ENCODE measurements at regions not wholly inside any gene's neighbourhood (a gene's known extent, or its start where the extent isn't known, plus 50 kb on each side); places are given as distances from the start of the nearest gene placed in this dataset.

DNA sequence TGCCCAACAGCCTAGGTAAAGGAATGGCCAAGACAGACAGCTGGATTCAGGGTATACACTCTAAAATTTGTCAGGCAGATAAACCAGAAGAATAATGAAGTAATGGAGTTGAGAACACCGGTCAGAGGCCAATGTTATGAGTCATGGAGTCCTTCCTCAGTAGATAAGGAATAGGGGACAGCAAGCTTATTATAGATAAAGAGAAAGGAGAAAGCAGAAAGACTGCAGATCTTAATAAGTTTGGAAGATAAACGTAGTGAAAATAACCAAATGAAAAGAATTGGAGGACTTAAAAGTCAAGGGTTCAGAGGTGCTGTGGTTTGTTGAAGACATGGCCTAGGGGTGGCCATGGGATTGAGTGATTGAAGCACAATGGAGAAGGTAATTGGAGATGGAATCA, 63.5 kb upstream of the NFE2L2 start:
- TF ChIP-seq POLR2AphosphoS5 (IDR thresholded peaks at IDR 0.05; ENCODE audit: low read length) (no peak), ATF7 (IDR thresholded peaks at IDR 0.05; ENCODE audit: low read depth) (no peak), CHD2 (IDR thresholded peaks at IDR 0.05; ENCODE audit: borderline replicate concordance, low read depth, low read length) (no peak), EP300 (IDR thresholded peaks at IDR 0.05; ENCODE audit: borderline replicate concordance in 1 of 2, control insufficient read depth in 1 of 2, low read depth in 2 of 2, low read length in 2 of 2) (no peak), SIN3A (IDR thresholded peaks at IDR 0.05; ENCODE audit: low read depth, low read length) (no peak)
- TF ChIP-seq, protein P1, sequence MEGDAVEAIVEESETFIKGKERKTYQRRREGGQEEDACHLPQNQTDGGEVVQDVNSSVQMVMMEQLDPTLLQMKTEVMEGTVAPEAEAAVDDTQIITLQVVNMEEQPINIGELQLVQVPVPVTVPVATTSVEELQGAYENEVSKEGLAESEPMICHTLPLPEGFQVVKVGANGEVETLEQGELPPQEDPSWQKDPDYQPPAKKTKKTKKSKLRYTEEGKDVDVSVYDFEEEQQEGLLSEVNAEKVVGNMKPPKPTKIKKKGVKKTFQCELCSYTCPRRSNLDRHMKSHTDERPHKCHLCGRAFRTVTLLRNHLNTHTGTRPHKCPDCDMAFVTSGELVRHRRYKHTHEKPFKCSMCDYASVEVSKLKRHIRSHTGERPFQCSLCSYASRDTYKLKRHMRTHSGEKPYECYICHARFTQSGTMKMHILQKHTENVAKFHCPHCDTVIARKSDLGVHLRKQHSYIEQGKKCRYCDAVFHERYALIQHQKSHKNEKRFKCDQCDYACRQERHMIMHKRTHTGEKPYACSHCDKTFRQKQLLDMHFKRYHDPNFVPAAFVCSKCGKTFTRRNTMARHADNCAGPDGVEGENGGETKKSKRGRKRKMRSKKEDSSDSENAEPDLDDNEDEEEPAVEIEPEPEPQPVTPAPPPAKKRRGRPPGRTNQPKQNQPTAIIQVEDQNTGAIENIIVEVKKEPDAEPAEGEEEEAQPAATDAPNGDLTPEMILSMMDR (IDR thresholded peaks at IDR 0.05 in 2 of 3, conservative IDR thresholded peaks at IDR 0.05 in 1 of 3; ENCODE audit: control insufficient read depth in 2 of 3, extremely low read depth in 1 of 3, insufficient read depth in 1 of 3, low read depth in 3 of 3, low read length in 3 of 3) = no peak
